Caco-2 (cell line): ENCODE measurements at regions not wholly inside any gene's neighbourhood (a gene's known extent, or its start where the extent isn't known, plus 50 kb on each side); places are given as distances from the start of the nearest gene placed in this dataset.

Experiments
- BruUV-seq: library from RNA; stranded (reverse); fragments of 400-500 nt; replicated peaks from 2 replicates; lab custom pipeline; 2021; lab: Mats Ljungman, UMichigan
- CTCF ChIA-PET: fragments of 300-600 bp; sonication (Branson Sonifier 250); formaldehyde crosslinking; loops from one replicate; lab custom pipeline; 2022; ENCODE audit warnings: antibody characterized with exemption; lab: Charles Lee
- POLR2A ChIA-PET: fragments of 300-600 bp; sonication (Branson Sonifier 250); formaldehyde crosslinking; loops from one replicate; lab custom pipeline; 2022; ENCODE audit warnings: antibody characterized with exemption; lab: Charles Lee
- DNase-seq, 2 experiments: peaks; one replicate each; pipeline versions ENCODE4 v3.0.0 to v3.0.0-alpha.2; 2020 to 2022
- H3K27me3 ChIP-seq: replicated peaks from 2 replicates; pipeline ENCODE4 v1.6.0; 2011; ENCODE audit warnings: low read length; ENCODE audit not compliant: control insufficient read depth, insufficient read depth
- H3K36me3 ChIP-seq: 2 replicates; pipeline ENCODE4 v1.5.1; 2011; ENCODE audit warnings: low read length; ENCODE audit not compliant: control insufficient read depth, insufficient read depth
- H3K4me1 ChIP-seq: fragments of 250-450 bp; sonication (Bioruptor Pico); 2 replicates; pipeline ENCODE4 v1.5.1; 2020; ENCODE audit warnings: mild to moderate bottlenecking
- H3K4me3 ChIP-seq: 2 replicates; pipeline ENCODE4 v1.5.1; 2011; ENCODE audit warnings: low read depth, mild to moderate bottlenecking, control low read depth, low read length
- H3K9me3 ChIP-seq: fragments of 250-450 bp; sonication (Bioruptor Pico); 2 replicates; pipeline ENCODE4 v1.5.1; 2020; ENCODE audit warnings: mild to moderate bottlenecking, moderate library complexity
- H3K27ac Mint-ChIP-seq: one replicate; pipeline ENCODE4 v1.8.0; 2022; ENCODE audit warnings: mixed read lengths; ENCODE audit not compliant: unreplicated experiment
- H3K27me3 Mint-ChIP-seq: one replicate; pipeline ENCODE4 v1.8.0; 2022; ENCODE audit warnings: mixed read lengths; ENCODE audit not compliant: insufficient read depth, unreplicated experiment
- H3K36me3 Mint-ChIP-seq: one replicate; pipeline ENCODE4 v1.8.0; 2022; ENCODE audit warnings: mild to moderate bottlenecking, mixed read lengths; ENCODE audit not compliant: insufficient read depth, unreplicated experiment
- H3K4me1 Mint-ChIP-seq: one replicate; pipeline ENCODE4 v1.8.0; 2022; ENCODE audit warnings: low read depth, mixed read lengths; ENCODE audit not compliant: unreplicated experiment
- H3K4me3 Mint-ChIP-seq: one replicate; pipeline ENCODE4 v1.8.0; 2022; ENCODE audit warnings: mild to moderate bottlenecking, moderate library complexity, mixed read lengths; ENCODE audit not compliant: unreplicated experiment
- H3K9me3 Mint-ChIP-seq: one replicate; pipeline ENCODE4 v1.8.0; 2022; ENCODE audit warnings: mixed read lengths; ENCODE audit not compliant: unreplicated experiment
- CTCF ChIP-seq, 2 experiments: fragments of 200-600 bp in 1 of 2; IDR thresholded peaks; 1 replicate in 1 of 2; 2 replicates in 1 of 2; pipeline versions ENCODE4 v1.5.1 to v1.8.0; 2011 to 2022; ENCODE audit warnings: antibody characterized with exemption in 1 of 2, control low read depth in 1 of 2, inconsistent platforms in 1 of 2, low read depth in 1 of 2, low read length in 1 of 2, mild to moderate bottlenecking in 1 of 2, moderate library complexity in 1 of 2; ENCODE audit not compliant: insufficient read depth in 1 of 2, severe bottlenecking in 1 of 2, unreplicated experiment in 1 of 2
- intact Hi-C: fragments of 100-400 bp; cut with micrococcal nuclease; formaldehyde crosslinking; loops from one replicate; pipeline ENCODE4 v1.10.0; 2022; ENCODE audit not compliant: unreplicated experiment

DNA sequence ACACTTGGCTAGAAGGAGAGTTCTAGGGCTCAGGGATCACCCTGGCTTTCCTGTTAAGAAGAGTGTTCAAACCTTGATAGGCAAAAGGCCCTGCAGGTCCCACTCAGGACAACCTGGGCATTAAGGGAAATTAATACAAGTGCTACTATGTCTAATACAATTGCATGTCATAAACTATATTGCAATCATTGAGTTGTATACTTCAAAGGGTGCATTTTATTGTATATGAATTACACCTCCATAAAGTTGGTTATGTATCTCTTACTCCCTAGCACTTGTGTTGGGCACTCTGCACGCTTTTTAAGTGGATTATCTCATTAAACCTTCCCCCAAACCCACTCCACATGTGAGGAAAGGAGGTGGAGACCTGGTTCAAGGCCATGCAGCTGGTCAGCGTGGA is 172.1 kb upstream of the GLI2 start:
- no peak for DNase-seq
- POLR2A ChIA-PET, result no interaction called here
- Histone ChIP-seq H3K9me3 (no peaks in the 10 kb centered on the region), H3K36me3 (no peaks in the 10 kb centered on the region), H3K4me3 (no peak overlapping the region), H3K27me3 (no peaks in the 10 kb centered on the region), H3K4me1 (peaks cover 26% of the 10 kb centered on the region; the same call in 1 of the 2 replicates)
- H3K27me3 Mint-ChIP-seq, result no peaks in the 10 kb centered on the region
- H3K4me1 Mint-ChIP-seq, result peaks cover 22% of the 10 kb centered on the region
- H3K9me3 Mint-ChIP-seq, result no peaks in the 10 kb centered on the region
- no peak overlapping the region for H3K27ac Mint-ChIP-seq
- intact Hi-C loops, result loop anchor here (1.0 kb wide), 1 partner anchor 56 kb away; no protein-coding TSS in a partner anchor
- no peak overlapping the region for H3K4me3 Mint-ChIP-seq
- CTCF ChIA-PET, result interaction anchor here (1.4 kb wide), 1 partner anchor 11 kb away, joined by 4 read pairs; no protein-coding TSS in a partner anchor
- BruUV-seq, result no TSS peak
- TF ChIP-seq CTCF (IDR thresholded peaks at IDR 0.05; ENCODE audit: insufficient read depth in 1 of 2, low read depth in 1 of 2, low read length in 1 of 2, severe bottlenecking in 1 of 2, unreplicated experiment in 1 of 2), result no peak
- no peaks in the 10 kb centered on the region for H3K36me3 Mint-ChIP-seq

- H3K27me3 Mint-ChIP-seq, result no peaks in the 10 kb centered on the region
- H3K4me3 ChIP-seq, result no peak overlapping the region
- H3K27me3 ChIP-seq, result no peaks in the 10 kb centered on the region
- CTCF ChIA-PET, result interaction anchor here (0.6 to 1.4 kb wide), 3 partner anchors 12 to 217 kb away, joined by 4 read pairs; no protein-coding TSS in a partner anchor
- peak; percentile 48 to 66 for DNase-seq
- peak in 1 of 2 experiments; percentile 8 for TF ChIP-seq CTCF (IDR thresholded peaks at IDR 0.05; ENCODE audit: insufficient read depth in 1 of 2, low read depth in 1 of 2, low read length in 1 of 2, severe bottlenecking in 1 of 2, unreplicated experiment in 1 of 2)
- POLR2A ChIA-PET, result no interaction called here
- no peaks in the 10 kb centered on the region for H3K36me3 Mint-ChIP-seq
- no peak overlapping the region for H3K4me3 Mint-ChIP-seq
- H3K27ac Mint-ChIP-seq, result no peak overlapping the region
- peaks cover 22% of the 10 kb centered on the region for H3K4me1 Mint-ChIP-seq
- H3K9me3 Mint-ChIP-seq, result no peaks in the 10 kb centered on the region
- H3K36me3 ChIP-seq, result no peaks in the 10 kb centered on the region
- intact Hi-C loops, result loop anchor here (1.0 kb wide), 1 partner anchor 55 kb away; no protein-coding TSS in a partner anchor
- BruUV-seq, result no TSS peak
- H3K9me3 ChIP-seq, result no peaks in the 10 kb centered on the region
- H3K4me1 ChIP-seq, result peaks cover 26% of the 10 kb centered on the region; the same call in 1 of the 2 replicates
These were observed 171.2 kb upstream of the GLI2 start for GRCh38 chr2:120564213-120565094.

- BruUV-seq, result no TSS peak
- no peaks in the 10 kb centered on the region for H3K36me3 Mint-ChIP-seq
- POLR2A ChIA-PET, result no interaction called here
- H3K27me3 ChIP-seq, result no peaks in the 10 kb centered on the region
- H3K27me3 Mint-ChIP-seq, result no peaks in the 10 kb centered on the region
- peaks cover 26% of the 10 kb centered on the region; the same call in 1 of the 2 replicates for H3K4me1 ChIP-seq
- CTCF ChIA-PET, result interaction anchor here (0.6 to 1.4 kb wide), 3 partner anchors 12 to 217 kb away, joined by 4 read pairs; no protein-coding TSS in a partner anchor
- no peak overlapping the region for H3K27ac Mint-ChIP-seq
- H3K4me3 ChIP-seq, result no peak overlapping the region
- TF ChIP-seq CTCF (IDR thresholded peaks at IDR 0.05; ENCODE audit: insufficient read depth in 1 of 2, low read depth in 1 of 2, low read length in 1 of 2, severe bottlenecking in 1 of 2, unreplicated experiment in 1 of 2), result no peak
- peaks cover 22% of the 10 kb centered on the region for H3K4me1 Mint-ChIP-seq
- H3K36me3 ChIP-seq, result no peaks in the 10 kb centered on the region
- H3K9me3 Mint-ChIP-seq, result no peaks in the 10 kb centered on the region
- intact Hi-C loops, result no loop called here
- H3K4me3 Mint-ChIP-seq, result no peak overlapping the region
- DNase-seq, result no peak
- no peaks in the 10 kb centered on the region for H3K9me3 ChIP-seq
These were observed 170.6 kb upstream of the GLI2 start for GRCh38 chr2:120565095-120565460.
